Germinal center (tissue), 1 donor: ENCODE measurements at regions not wholly inside any gene's neighbourhood (a gene's known extent, or its start where the extent isn't known, plus 50 kb on each side); places are given as distances from the start of the nearest gene placed in this dataset.
"Not testable (repeated sequence)": the region's sequence is repeated elsewhere in the genome, so short reads cannot be mapped to it uniquely, and the experiment has no call there.

ENCODE experiments used
- DNase-seq: peaks from one replicate; pipeline ENCODE4 v3.0.0; 2012; ENCODE audit warnings: mixed read lengths, low spot score

GRCh38 chr1:149700220-149700619, 82.3 kb upstream of the FCGR1A start:
- not testable (repeated sequence) for DNase-seq

GRCh38 chr1:149700677-149701567, 81.6 kb upstream of the FCGR1A start:
- DNase-seq = not testable (repeated sequence)

- DNase-seq = peak; percentile 36
Measured at GRCh38 chr1:149708192-149708853, 74.2 kb upstream of the FCGR1A start.

- not testable (repeated sequence) for DNase-seq
Measured at GRCh38 chr1:149711651-149712050, 70.8 kb upstream of the FCGR1A start.

- peak; percentile 3 for DNase-seq
Measured at GRCh38 chr1:149712154-149712927, 70.2 kb upstream of the FCGR1A start.

GRCh38 chr1:149713513-149713912, 69.0 kb upstream of the FCGR1A start:
- not testable (repeated sequence) for DNase-seq

- DNase-seq = not testable (repeated sequence)
Measured at GRCh38 chr1:149713952-149714351, 68.5 kb upstream of the FCGR1A start.

GRCh38 chr1:149724618-149725302, 57.7 kb upstream of the FCGR1A start:
- DNase-seq = not testable (repeated sequence)

- not testable (repeated sequence) for DNase-seq
Measured at GRCh38 chr1:149726688-149727087, 55.8 kb upstream of the FCGR1A start.

- DNase-seq = not testable (repeated sequence)
Measured at GRCh38 chr1:149728598-149728997, 53.9 kb upstream of the FCGR1A start.
